ENCODE measurements at regions not wholly inside any gene's neighbourhood (a gene's known extent, or its start where the extent isn't known, plus 50 kb on each side); places are given as distances from the start of the nearest gene placed in this dataset.

DNA sequence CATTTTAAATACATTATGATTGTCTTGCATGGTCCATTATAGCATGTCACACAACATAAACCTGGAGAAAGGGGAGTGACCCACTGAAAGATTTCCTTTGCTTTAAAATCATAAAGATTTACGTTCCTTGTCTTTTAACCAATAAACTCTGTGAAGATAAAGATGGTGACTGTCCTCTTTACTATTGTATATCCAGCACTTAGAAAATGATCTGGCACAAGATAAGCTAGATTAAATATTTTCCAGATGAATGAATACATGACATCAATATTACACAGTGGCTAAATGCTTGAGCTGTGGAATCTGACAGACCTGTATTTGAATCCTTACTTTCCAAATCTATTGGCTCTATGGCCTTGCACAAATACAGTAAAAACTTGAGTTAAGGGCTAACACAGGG is 938.4 kb downstream of the SORCS1 start:
- Histone ChIP-seq H3K9me3 (no peaks in the 10 kb centered on the region), H3K36me3 (no peaks in the 10 kb centered on the region), H3K27ac (no peak overlapping the region), H3K4me3 (no peak overlapping the region), H3K27me3 (no peaks in the 10 kb centered on the region), H3K4me1 (no peaks in the 10 kb centered on the region)
- DNase-seq (no peak), ATAC-seq (no peak)
- intact Hi-C loops (cut with DNase I): no loop called here
- TF ChIP-seq CTCF (IDR thresholded peaks at IDR 0.05): no peak
- no peak for TF ChIP-seq POLR2A (IDR thresholded peaks at IDR 0.05)
- WGBS (ENCODE audit: insufficient coverage, low coverage, low lambda C conversion rate, missing lambda C conversion rate): 47% methylated on average over 1 of the region's 1 CpG

DNA sequence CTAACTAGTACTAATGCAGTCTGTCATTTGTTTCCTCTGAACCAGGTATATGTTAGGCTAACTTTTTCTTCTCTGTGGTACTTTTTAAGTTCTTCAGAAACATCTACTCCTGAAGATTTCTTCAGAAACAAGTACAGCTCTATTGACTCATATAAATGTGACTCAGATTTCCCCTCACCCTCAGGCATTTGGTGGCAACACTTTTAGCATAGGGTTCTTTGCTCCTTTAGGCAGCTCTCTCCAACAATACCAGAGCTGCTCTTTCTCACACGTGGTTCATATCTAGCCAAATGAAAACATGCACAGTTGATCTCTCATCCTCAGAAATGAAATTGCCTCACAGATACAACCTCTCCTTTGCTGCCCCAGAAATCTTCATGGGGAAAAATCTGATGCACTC is 939.8 kb downstream of the SORCS1 start:
- no peak for ATAC-seq
- intact Hi-C loops (cut with DNase I): no loop called here

DNA sequence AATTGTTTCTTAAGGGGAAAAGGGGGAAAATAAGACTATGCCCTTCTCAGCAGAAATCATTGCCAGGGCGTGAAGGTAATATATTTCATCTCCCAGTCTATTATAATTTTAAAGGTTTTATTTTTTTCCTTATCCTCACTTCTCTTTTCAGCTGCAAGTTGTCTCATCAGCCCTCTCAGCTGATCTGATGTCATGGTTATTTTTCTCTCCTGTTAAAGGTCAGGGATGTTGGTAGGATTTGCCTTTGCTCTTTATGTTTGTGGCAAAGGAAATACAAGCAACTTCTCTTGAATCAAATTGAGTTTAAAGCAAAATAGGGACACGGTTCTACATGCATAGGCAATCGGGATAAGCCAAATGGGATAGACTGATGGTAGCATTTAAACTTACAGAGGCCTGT is 946.9 kb downstream of the SORCS1 start:
- WGBS (ENCODE audit: insufficient coverage, low coverage, low lambda C conversion rate, missing lambda C conversion rate): 66% methylated on average over 3 of the region's 3 CpGs
- Histone ChIP-seq H3K36me3 (no peaks in the 10 kb centered on the region), H3K4me3 (no peak overlapping the region), H3K9me3 (no peaks in the 10 kb centered on the region), H3K27ac (no peak overlapping the region), H3K4me1 (peaks cover 0 to 3% (median 0%) of the 10 kb centered on the region in 4 donors), H3K27me3 (no peaks in the 10 kb centered on the region)
- DNase-seq (no peak), ATAC-seq (no peak)
- intact Hi-C loops (cut with DNase I): no loop called here
- TF ChIP-seq POLR2A (IDR thresholded peaks at IDR 0.05) (no peak), CTCF (IDR thresholded peaks at IDR 0.05) (no peak)

More for the DNA sequence above, 939.8 kb downstream of the SORCS1 start:
- 26% methylated on average over 1 of the region's 1 CpG for WGBS (ENCODE audit: insufficient coverage, low coverage, low lambda C conversion rate, missing lambda C conversion rate)
- Histone ChIP-seq H3K4me3 (no peak overlapping the region), H3K27me3 (no peaks in the 10 kb centered on the region), H3K27ac (no peak overlapping the region), H3K9me3 (no peaks in the 10 kb centered on the region), H3K36me3 (no peaks in the 10 kb centered on the region), H3K4me1 (no peaks in the 10 kb centered on the region)
- no peak for TF ChIP-seq CTCF (IDR thresholded peaks at IDR 0.05)
- no peak for TF ChIP-seq POLR2A (IDR thresholded peaks at IDR 0.05)
- DNase-seq: no peak

DNA sequence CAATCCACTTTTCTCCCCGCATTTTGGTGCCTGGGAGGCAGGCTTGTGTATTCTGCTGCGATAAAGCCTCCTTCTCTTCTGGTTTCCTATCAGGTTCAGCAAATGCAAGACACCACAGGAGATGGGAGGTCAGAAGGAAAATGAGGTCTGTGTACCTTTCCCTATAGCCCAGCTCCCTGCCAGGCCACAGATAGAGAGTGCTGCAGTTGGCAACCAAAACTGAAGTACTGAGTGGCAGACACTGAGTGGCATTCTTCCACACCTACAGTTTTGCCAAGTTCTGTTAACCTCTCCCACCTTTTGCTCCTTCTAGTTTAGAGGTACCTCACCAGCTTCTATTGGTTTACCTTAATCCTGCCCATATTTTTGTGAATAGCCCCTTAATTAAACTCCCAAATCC is 948.4 kb downstream of the SORCS1 start:
- ATAC-seq (no peak), DNase-seq (no peak)
- peaks cover 0 to 3% (median 0%) of the 10 kb centered on the region in 4 donors for H3K4me1 ChIP-seq
- H3K27me3 ChIP-seq: no peaks in the 10 kb centered on the region
- H3K4me3 ChIP-seq: no peak overlapping the region
- whole genome bisulfite sequencing (ENCODE audit: insufficient coverage, low coverage, low lambda C conversion rate, missing lambda C conversion rate): 50% methylated on average over 2 of the region's 2 CpGs
- H3K36me3 ChIP-seq: no peaks in the 10 kb centered on the region
- TF ChIP-seq POLR2A (IDR thresholded peaks at IDR 0.05) (no peak), CTCF (IDR thresholded peaks at IDR 0.05) (no peak)
- no peaks in the 10 kb centered on the region for H3K9me3 ChIP-seq
- H3K27ac ChIP-seq: no peak overlapping the region
- intact Hi-C loops (cut with DNase I): no loop called here

GRCh38 chr10:106214243-106214642 is 950.3 kb downstream of the SORCS1 start:
- Histone ChIP-seq H3K9me3 (no peaks in the 10 kb centered on the region), H3K27ac (peak overlapping the region in 1 of 3 donors; percentile 38), H3K4me3 (no peak overlapping the region), H3K4me1 (peaks cover 0 to 3% (median 0%) of the 10 kb centered on the region in 4 donors), H3K27me3 (no peaks in the 10 kb centered on the region), H3K36me3 (no peaks in the 10 kb centered on the region)
- ATAC-seq (peak; percentile 52 to 93 (median 76)), DNase-seq (no peak)
- 26% methylated on average over 2 of the region's 2 CpGs for WGBS (ENCODE audit: insufficient coverage, low coverage, low lambda C conversion rate, missing lambda C conversion rate)
- TF ChIP-seq POLR2A (IDR thresholded peaks at IDR 0.05) (no peak), CTCF (IDR thresholded peaks at IDR 0.05) (no peak)
- intact Hi-C loops (cut with DNase I): no loop called here

All from right lobe of liver (tissue), 6 donors.